Peyer's patch (tissue), 4 donors: ENCODE measurements at regions not wholly inside any gene's neighbourhood (a gene's known extent, or its start where the extent isn't known, plus 50 kb on each side); places are given as distances from the start of the nearest gene placed in this dataset.

ENCODE experiments used
- DNase-seq, 3 donors: peaks; one replicate each; pipeline ENCODE4 v3.0.0-alpha.2; 2017 to 2019
- H3K27ac ChIP-seq, 4 donors: fragments of 200-600 bp; sonication (generic); one replicate each; pipeline ENCODE4 v1.5.1; 2016 to 2019
- H3K27me3 ChIP-seq, 2 donors: fragments of 200-600 bp; sonication (generic); one replicate each; pipeline ENCODE4 v1.5.1; 2019
- H3K36me3 ChIP-seq, 3 donors: fragments of 200-600 bp; sonication (generic); one replicate each; pipeline ENCODE4 v1.5.1; 2016 to 2019
- H3K4me1 ChIP-seq, 4 donors: fragments of 200-600 bp; sonication (generic); one replicate each; pipeline ENCODE4 v1.5.1; 2016 to 2019
- H3K4me3 ChIP-seq, 4 donors: fragments of 200-600 bp; sonication (generic); 1 replicate in 3 of 4; 2 replicates in 1 of 4; pipeline ENCODE4 v1.5.1; 2016 to 2019; ENCODE audit warnings: mild to moderate bottlenecking in 1 of 4
- H3K9me3 ChIP-seq, 4 donors: fragments of 200-600 bp; sonication (generic); one replicate each; pipeline ENCODE4 v1.5.1; 2016 to 2019; ENCODE audit warnings: mild to moderate bottlenecking in 1 of 4
- CTCF ChIP-seq, 6 experiments: fragments of 450-650 bp in 4 of 6; fragments of 200-600 bp in 2 of 6; sonication (generic) in 1 of 6; IDR thresholded peaks; one replicate each; pipeline ENCODE4 v1.5.1; 2017 to 2019; ENCODE audit warnings: antibody characterized with exemption in 6 of 6, mild to moderate bottlenecking in 3 of 6, moderate library complexity in 1 of 6
- POLR2A ChIP-seq, 2 donors: fragments of 450-650 bp; IDR thresholded peaks; one replicate each; pipeline ENCODE4 v1.5.1; 2017; ENCODE audit warnings: antibody characterized with exemption in 2 of 2, mild to moderate bottlenecking in 2 of 2, moderate library complexity in 2 of 2

GRCh38 chr2:4539121-4539520, 835.7 kb downstream of the DCDC2C start:
- Histone ChIP-seq H3K9me3 (no peaks in the 10 kb centered on the region), H3K27me3 (no peaks in the 10 kb centered on the region), H3K36me3 (no peaks in the 10 kb centered on the region), H3K4me1 (no peaks in the 10 kb centered on the region), H3K4me3 (no peak overlapping the region), H3K27ac (no peak overlapping the region)
- no peak for DNase-seq
- TF ChIP-seq POLR2A (IDR thresholded peaks at IDR 0.05) (no peak), CTCF (IDR thresholded peaks at IDR 0.05) (no peak)

- no peak for TF ChIP-seq POLR2A (IDR thresholded peaks at IDR 0.05)
- no peak for TF ChIP-seq CTCF (IDR thresholded peaks at IDR 0.05)
- no peaks in the 10 kb centered on the region for H3K9me3 ChIP-seq
- H3K27ac ChIP-seq: no peak overlapping the region
- no peak for DNase-seq
- H3K36me3 ChIP-seq: no peaks in the 10 kb centered on the region
- H3K4me3 ChIP-seq: no peak overlapping the region
- no peaks in the 10 kb centered on the region for H3K27me3 ChIP-seq
- no peaks in the 10 kb centered on the region for H3K4me1 ChIP-seq
These were observed 846.4 kb downstream of the DCDC2C start for GRCh38 chr2:4549666-4550210.

- Histone ChIP-seq H3K9me3 (no peaks in the 10 kb centered on the region), H3K27ac (no peak overlapping the region), H3K27me3 (no peaks in the 10 kb centered on the region), H3K4me1 (no peaks in the 10 kb centered on the region), H3K4me3 (no peak overlapping the region), H3K36me3 (no peaks in the 10 kb centered on the region)
- no peak for DNase-seq
- no peak for TF ChIP-seq POLR2A (IDR thresholded peaks at IDR 0.05)
- no peak for TF ChIP-seq CTCF (IDR thresholded peaks at IDR 0.05)
These were observed 848.5 kb downstream of the DCDC2C start for GRCh38 chr2:4551691-4552474.

GRCh38 chr2:4553241-4553640, 849.9 kb downstream of the DCDC2C start:
- H3K36me3 ChIP-seq: no peaks in the 10 kb centered on the region
- TF ChIP-seq CTCF (IDR thresholded peaks at IDR 0.05): no peak
- no peak for TF ChIP-seq POLR2A (IDR thresholded peaks at IDR 0.05)
- H3K27ac ChIP-seq: no peak overlapping the region
- no peak overlapping the region for H3K4me3 ChIP-seq
- no peaks in the 10 kb centered on the region for H3K4me1 ChIP-seq
- DNase-seq: no peak
- H3K27me3 ChIP-seq: no peaks in the 10 kb centered on the region
- H3K9me3 ChIP-seq: no peaks in the 10 kb centered on the region

- no peaks in the 10 kb centered on the region for H3K4me1 ChIP-seq
- no peak for DNase-seq
- no peaks in the 10 kb centered on the region for H3K9me3 ChIP-seq
- H3K4me3 ChIP-seq: no peak overlapping the region
- H3K27me3 ChIP-seq: no peaks in the 10 kb centered on the region
- no peak overlapping the region for H3K27ac ChIP-seq
- no peaks in the 10 kb centered on the region for H3K36me3 ChIP-seq
- TF ChIP-seq CTCF (IDR thresholded peaks at IDR 0.05) (no peak), POLR2A (IDR thresholded peaks at IDR 0.05) (no peak)
These were observed 852.9 kb downstream of the DCDC2C start for GRCh38 chr2:4556135-4556896.
